Neural crest cell (in vitro differentiated cells): ENCODE measurements at regions not wholly inside any gene's neighbourhood (a gene's known extent, or its start where the extent isn't known, plus 50 kb on each side); places are given as distances from the start of the nearest gene placed in this dataset.
"Not testable (repeated sequence)": the region's sequence is repeated elsewhere in the genome, so short reads cannot be mapped to it uniquely, and the experiment has no call there.

Experiments
- DNase-seq: peaks from one replicate; pipeline ENCODE4 v3.0.0; 2021; ENCODE audit warnings: low read depth, mixed read lengths, low spot score
- H3K27ac Mint-ChIP-seq: one replicate; pipeline ENCODE4 v1.8.0; 2021; ENCODE audit warnings: mild to moderate bottlenecking, mixed read lengths; ENCODE audit not compliant: unreplicated experiment
- H3K27me3 Mint-ChIP-seq: 2 replicates; pipeline ENCODE4 v1.8.0; 2021; ENCODE audit warnings: low read depth, mild to moderate bottlenecking, mixed read lengths
- H3K36me3 Mint-ChIP-seq: 2 replicates; pipeline ENCODE4 v1.8.0; 2021; ENCODE audit warnings: low read depth, mild to moderate bottlenecking, mixed read lengths
- H3K4me1 Mint-ChIP-seq: 2 replicates; pipeline ENCODE4 v1.8.0; 2021; ENCODE audit warnings: mixed read lengths
- H3K4me3 Mint-ChIP-seq: one replicate; pipeline ENCODE4 v1.8.0; 2021; ENCODE audit warnings: mild to moderate bottlenecking, mixed read lengths
- H3K9me3 Mint-ChIP-seq: 2 replicates; pipeline ENCODE4 v1.8.0; 2021; ENCODE audit warnings: mixed read lengths
- CTCF ChIP-seq: fragments of 200-600 bp; sonication (generic); conservative IDR thresholded peaks from 2 replicates; pipeline ENCODE4 v1.5.0; 2021; ENCODE audit warnings: antibody characterized with exemption, mild to moderate bottlenecking

GRCh38 chr4:60981534-60981933 lies 218.6 kb upstream of the ADGRL3 start:
- no peak overlapping the region for H3K4me3 Mint-ChIP-seq
- H3K27ac Mint-ChIP-seq: no peak overlapping the region
- peaks cover 10% of the 10 kb centered on the region for H3K9me3 Mint-ChIP-seq
- no peaks in the 10 kb centered on the region for H3K36me3 Mint-ChIP-seq
- no peak for DNase-seq
- no peak for TF ChIP-seq CTCF
- no peaks in the 10 kb centered on the region for H3K4me1 Mint-ChIP-seq
- no peaks in the 10 kb centered on the region for H3K27me3 Mint-ChIP-seq

GRCh38 chr4:60989141-60989540 lies 211.0 kb upstream of the ADGRL3 start:
- Mint-ChIP-seq H3K36me3 (peaks cover 3% of the 10 kb centered on the region), H3K27ac (peak overlapping the region; percentile 67), H3K4me3 (no peak overlapping the region), H3K27me3 (no peaks in the 10 kb centered on the region), H3K9me3 (peaks cover 12% of the 10 kb centered on the region), H3K4me1 (peaks cover 10% of the 10 kb centered on the region)
- DNase-seq: no peak
- no peak for TF ChIP-seq CTCF

- Mint-ChIP-seq H3K4me1 (peaks cover 10% of the 10 kb centered on the region), H3K4me3 (no peak overlapping the region), H3K27ac (no peak overlapping the region), H3K9me3 (peaks cover 12% of the 10 kb centered on the region), H3K36me3 (peaks cover 3% of the 10 kb centered on the region), H3K27me3 (no peaks in the 10 kb centered on the region)
- no peak for DNase-seq
- no peak for TF ChIP-seq CTCF
These were observed 208.1 kb upstream of the ADGRL3 start for GRCh38 chr4:60992037-60992436.

- Mint-ChIP-seq H3K4me3 (no peak overlapping the region), H3K27me3 (no peaks in the 10 kb centered on the region), H3K4me1 (no peaks in the 10 kb centered on the region), H3K36me3 (peaks cover 3% of the 10 kb centered on the region), H3K27ac (no peak overlapping the region), H3K9me3 (peaks cover 17% of the 10 kb centered on the region)
- no peak for DNase-seq
- TF ChIP-seq CTCF: no peak
These were observed 196.8 kb upstream of the ADGRL3 start for GRCh38 chr4:61003301-61003700.

GRCh38 chr4:61004651-61005170 lies 195.4 kb upstream of the ADGRL3 start:
- DNase-seq: no peak
- TF ChIP-seq CTCF: no peak
- H3K27me3 Mint-ChIP-seq: no peaks in the 10 kb centered on the region
- no peaks in the 10 kb centered on the region for H3K4me1 Mint-ChIP-seq
- H3K9me3 Mint-ChIP-seq: peaks cover 16% of the 10 kb centered on the region
- peaks cover 3% of the 10 kb centered on the region for H3K36me3 Mint-ChIP-seq
- no peak overlapping the region for H3K27ac Mint-ChIP-seq
- H3K4me3 Mint-ChIP-seq: no peak overlapping the region

GRCh38 chr4:61011051-61011450 lies 189.1 kb upstream of the ADGRL3 start:
- no peaks in the 10 kb centered on the region for H3K4me1 Mint-ChIP-seq
- no peak for DNase-seq
- no peak overlapping the region for H3K27ac Mint-ChIP-seq
- H3K27me3 Mint-ChIP-seq: no peaks in the 10 kb centered on the region
- H3K9me3 Mint-ChIP-seq: no peaks in the 10 kb centered on the region
- no peak for TF ChIP-seq CTCF
- peaks cover 3% of the 10 kb centered on the region for H3K36me3 Mint-ChIP-seq
- no peak overlapping the region for H3K4me3 Mint-ChIP-seq

GRCh38 chr4:61011936-61012335 lies 188.2 kb upstream of the ADGRL3 start:
- not testable (repeated sequence) for DNase-seq, H3K27me3 Mint-ChIP-seq, H3K4me1 Mint-ChIP-seq, H3K36me3 Mint-ChIP-seq, H3K4me3 Mint-ChIP-seq, H3K27ac Mint-ChIP-seq, H3K9me3 Mint-ChIP-seq
